Panc1 (cell line): ENCODE measurements at regions not wholly inside any gene's neighbourhood (a gene's known extent, or its start where the extent isn't known, plus 50 kb on each side); places are given as distances from the start of the nearest gene placed in this dataset.

ENCODE experiments used
- ATAC-seq: fragments of 200-7000 bp; cut with Tn5 transposase; 2 replicates; pipeline ENCODE4 v1.9.1; 2020; ENCODE audit warnings: mild to moderate bottlenecking, moderate library complexity
- BruUV-seq: library from RNA; stranded (reverse); fragments of 400-500 nt; replicated peaks from 2 replicates; lab custom pipeline; 2021; lab: Mats Ljungman, UMichigan
- CTCF ChIA-PET: fragments of 300-600 bp; sonication (Branson Sonifier 250); formaldehyde crosslinking; loops from one replicate; lab custom pipeline; 2022; ENCODE audit warnings: antibody characterized with exemption; lab: Charles Lee
- POLR2A ChIA-PET: fragments of 300-600 bp; sonication (Branson Sonifier 250); formaldehyde crosslinking; loops from one replicate; lab custom pipeline; 2022; ENCODE audit warnings: antibody characterized with exemption; lab: Charles Lee
- DNase-seq: peaks from one replicate; pipeline ENCODE4 v3.0.0-alpha.2; 2010; ENCODE audit warnings: low read depth, low spot score
- H3K27ac ChIP-seq: 2 replicates; pipeline ENCODE4 v1.5.1; 2011; ENCODE audit warnings: mild to moderate bottlenecking, low read length, inconsistent platforms
- H3K27me3 ChIP-seq: fragments of 200-500 bp; sonication (Bioruptor generic); 2 replicates; pipeline ENCODE4 v1.6.0; 2014; ENCODE audit warnings: low read length, inconsistent platforms; ENCODE audit not compliant: control insufficient read depth, insufficient read depth
- H3K36me3 ChIP-seq: fragments of 200-500 bp; sonication (Bioruptor generic); 2 replicates; pipeline ENCODE4 v1.5.1; 2014; ENCODE audit warnings: inconsistent platforms, mild to moderate bottlenecking, low read length, moderate library complexity; ENCODE audit not compliant: control insufficient read depth, insufficient read depth
- H3K4me1 ChIP-seq: 2 replicates; pipeline ENCODE4 v1.5.1; 2011; ENCODE audit warnings: inconsistent platforms, mild to moderate bottlenecking, low read length, moderate library complexity; ENCODE audit not compliant: control insufficient read depth, insufficient read depth
- H3K4me3 ChIP-seq, 2 experiments: 2 replicates each; pipeline ENCODE4 v1.5.1; 2011 to 2012; ENCODE audit warnings: low read depth in 2 of 2, low read length in 2 of 2, mild to moderate bottlenecking in 2 of 2, inconsistent platforms in 1 of 2, moderate library complexity in 1 of 2
- H3K9me3 ChIP-seq: fragments of 200-500 bp; sonication (Bioruptor generic); 2 replicates; pipeline ENCODE4 v1.5.1; 2014; ENCODE audit warnings: low read depth, mild to moderate bottlenecking, inconsistent platforms, low read length, moderate library complexity; ENCODE audit not compliant: control insufficient read depth, insufficient read depth
- CTCF ChIP-seq: fragments of 450-650 bp; IDR thresholded peaks from 2 replicates; pipeline ENCODE4 v1.5.1; 2017; ENCODE audit warnings: mild to moderate bottlenecking
- POLR2AphosphoS5 ChIP-seq: IDR thresholded peaks from 2 replicates; pipeline ENCODE4 v1.6.1; 2012; ENCODE audit warnings: mild to moderate bottlenecking, low read depth, low read length, moderate library complexity
- REST ChIP-seq, 2 experiments: IDR thresholded peaks; 2 replicates each; pipeline ENCODE4 v1.6.1; 2011 to 2012; ENCODE audit warnings: low read depth in 2 of 2, control low read depth in 1 of 2, low read length in 1 of 2, mild to moderate bottlenecking in 1 of 2, moderate library complexity in 1 of 2; ENCODE audit not compliant: insufficient read depth in 1 of 2
- SIN3A ChIP-seq: IDR thresholded peaks from 2 replicates; pipeline ENCODE4 v1.6.1; 2012; ENCODE audit warnings: low read depth, mild to moderate bottlenecking, low read length, moderate library complexity, borderline replicate concordance; ENCODE audit not compliant: insufficient read depth
- TCF7L2 ChIP-seq: IDR thresholded peaks from 2 replicates; pipeline ENCODE4 v1.6.1; 2011; ENCODE audit warnings: mild to moderate bottlenecking, low read depth, low read length, inconsistent platforms
- in situ Hi-C: cut with HindIII; loops from 2 replicates; pipeline ENCODE4 v1.10.0; 2016; ENCODE audit warnings: low sequenced_read_pairs, low pct_unique_long_range_greater_than_20kb
- intact Hi-C: fragments of 100-400 bp; cut with micrococcal nuclease; formaldehyde crosslinking; loops from one replicate; pipeline ENCODE4 v1.10.0; 2022; ENCODE audit not compliant: unreplicated experiment

GRCh38 chr2:219908538-219908937 is 281.1 kb downstream of the SLC4A3 start:
- intact Hi-C loops (no loop called here), in situ Hi-C loops (no loop called here)
- Histone ChIP-seq H3K4me1 (no peaks in the 10 kb centered on the region), H3K36me3 (no peaks in the 10 kb centered on the region), H3K9me3 (no peaks in the 10 kb centered on the region), H3K27ac (no peak overlapping the region), H3K27me3 (no peaks in the 10 kb centered on the region), H3K4me3 (no peak overlapping the region)
- ChIA-PET CTCF (no interaction called here), POLR2A (no interaction called here)
- DNase-seq (no peak), ATAC-seq (no peak)
- no peak for TF ChIP-seq SIN3A
- TF ChIP-seq REST (IDR thresholded peaks at IDR 0.05; ENCODE audit: insufficient read depth in 1 of 2, low read depth in 2 of 2, low read length in 1 of 2): no peak
- no peak for TF ChIP-seq POLR2AphosphoS5
- no TSS peak for BruUV-seq

- BruUV-seq: no TSS peak
- DNase-seq: no peak
- no peak for ATAC-seq
- no peaks in the 10 kb centered on the region for H3K9me3 ChIP-seq
- in situ Hi-C loops (no loop called here), intact Hi-C loops (no loop called here)
- no peaks in the 10 kb centered on the region for H3K4me1 ChIP-seq
- H3K27ac ChIP-seq: no peak overlapping the region
- no peak overlapping the region for H3K4me3 ChIP-seq
- TF ChIP-seq SIN3A: no peak
- TF ChIP-seq REST (IDR thresholded peaks at IDR 0.05; ENCODE audit: insufficient read depth in 1 of 2, low read depth in 2 of 2, low read length in 1 of 2): no peak
- no peak for TF ChIP-seq TCF7L2
- TF ChIP-seq POLR2AphosphoS5: no peak
- no peak for TF ChIP-seq CTCF
- H3K36me3 ChIP-seq: no peaks in the 10 kb centered on the region
- no peaks in the 10 kb centered on the region for H3K27me3 ChIP-seq
- POLR2A ChIA-PET: no interaction called here
- CTCF ChIA-PET: no interaction called here
These were observed 284.1 kb downstream of the SLC4A3 start for GRCh38 chr2:219911541-219911940.
